Esophagus muscularis mucosa (tissue), 4 donors: ENCODE measurements at regions not wholly inside any gene's neighbourhood (a gene's known extent, or its start where the extent isn't known, plus 50 kb on each side); places are given as distances from the start of the nearest gene placed in this dataset.

ENCODE experiments used
- EP300 ChIP-seq: sonication (generic); formaldehyde crosslinking; IDR thresholded peaks from one replicate; pipeline ENCODE4 v1.6.1; 2017; ENCODE audit warnings: antibody characterized with exemption
- POLR2A ChIP-seq: fragments of 450-650 bp; IDR thresholded peaks from one replicate; pipeline ENCODE4 v1.6.1; 2017; ENCODE audit warnings: antibody characterized with exemption, moderate library complexity, mild to moderate bottlenecking, low read depth
- TF ChIP-seq, protein P1 (sequence below), 3 experiments: fragments of 200-600 bp in 2 of 3; fragments of 450-650 bp in 1 of 3; sonication (generic) in 2 of 3; IDR thresholded peaks; one replicate each; pipeline ENCODE4 v1.5.1; 2017 to 2019; ENCODE audit warnings: antibody characterized with exemption in 3 of 3, mild to moderate bottlenecking in 2 of 3, moderate library complexity in 1 of 3

DNA sequence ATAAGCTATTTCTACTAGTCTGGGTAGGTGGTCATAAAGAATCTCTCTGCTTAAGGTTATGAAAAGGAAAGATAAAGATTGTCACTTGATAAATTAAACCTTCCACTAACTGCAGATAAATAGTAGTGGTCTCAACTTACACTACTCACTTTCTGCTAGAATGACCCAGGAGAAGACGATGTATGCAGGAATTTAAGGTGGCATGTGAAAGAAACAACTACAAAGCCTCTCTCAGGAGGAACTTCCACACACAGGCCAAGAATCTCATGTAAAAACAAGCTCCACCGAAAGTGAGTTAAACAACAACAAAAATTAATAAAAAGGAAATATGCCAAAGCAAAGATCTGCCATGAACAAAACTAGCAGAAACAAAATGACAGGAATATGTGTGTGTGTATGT lies 165.4 kb downstream of the CDC14C start:
- TF ChIP-seq, protein P1, sequence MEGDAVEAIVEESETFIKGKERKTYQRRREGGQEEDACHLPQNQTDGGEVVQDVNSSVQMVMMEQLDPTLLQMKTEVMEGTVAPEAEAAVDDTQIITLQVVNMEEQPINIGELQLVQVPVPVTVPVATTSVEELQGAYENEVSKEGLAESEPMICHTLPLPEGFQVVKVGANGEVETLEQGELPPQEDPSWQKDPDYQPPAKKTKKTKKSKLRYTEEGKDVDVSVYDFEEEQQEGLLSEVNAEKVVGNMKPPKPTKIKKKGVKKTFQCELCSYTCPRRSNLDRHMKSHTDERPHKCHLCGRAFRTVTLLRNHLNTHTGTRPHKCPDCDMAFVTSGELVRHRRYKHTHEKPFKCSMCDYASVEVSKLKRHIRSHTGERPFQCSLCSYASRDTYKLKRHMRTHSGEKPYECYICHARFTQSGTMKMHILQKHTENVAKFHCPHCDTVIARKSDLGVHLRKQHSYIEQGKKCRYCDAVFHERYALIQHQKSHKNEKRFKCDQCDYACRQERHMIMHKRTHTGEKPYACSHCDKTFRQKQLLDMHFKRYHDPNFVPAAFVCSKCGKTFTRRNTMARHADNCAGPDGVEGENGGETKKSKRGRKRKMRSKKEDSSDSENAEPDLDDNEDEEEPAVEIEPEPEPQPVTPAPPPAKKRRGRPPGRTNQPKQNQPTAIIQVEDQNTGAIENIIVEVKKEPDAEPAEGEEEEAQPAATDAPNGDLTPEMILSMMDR (IDR thresholded peaks at IDR 0.05) = no peak
- TF ChIP-seq EP300 (no peak), POLR2A (no peak)
